ENCODE measurements at regions not wholly inside any gene's neighbourhood (a gene's known extent, or its start where the extent isn't known, plus 50 kb on each side); places are given as distances from the start of the nearest gene placed in this dataset.

DNA sequence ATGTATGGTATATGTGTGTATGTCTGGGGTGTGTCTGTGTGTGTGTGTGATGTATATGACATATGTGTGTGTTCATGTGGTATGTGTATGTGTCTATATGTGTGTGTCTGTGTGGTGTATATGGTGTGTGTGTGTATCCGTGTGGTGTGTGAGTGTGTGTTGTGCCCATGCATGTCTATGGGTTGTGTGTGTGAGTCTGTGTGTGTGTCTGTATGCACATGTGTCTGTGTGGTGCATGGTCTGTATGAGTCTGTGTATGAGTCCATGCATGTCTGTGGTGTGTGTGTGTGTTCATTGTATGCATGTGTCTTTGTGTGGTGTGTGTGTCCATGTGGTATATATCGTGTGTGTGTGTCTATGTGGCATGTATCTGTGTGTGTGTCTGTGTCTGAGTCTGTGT, 168.1 kb upstream of the GSC start:
- ChIA-PET CTCF (no interaction called here), POLR2A (no interaction called here)
- in situ Hi-C loops (cut with HindIII; ENCODE audit: low pct_unique_long_range_greater_than_20kb, low sequenced_read_pairs) (no loop called here), intact Hi-C loops (cut with micrococcal nuclease; ENCODE audit: unreplicated experiment) (no loop called here)
- no peaks in the 10 kb centered on the region for H3K4me1 ChIP-seq (ENCODE audit: control insufficient read depth, insufficient read depth, low read length)
- no TSS peak for BruUV-seq (replicated peaks)
- no peaks in the 10 kb centered on the region for H3K9me3 ChIP-seq (ENCODE audit: control insufficient read depth, insufficient read depth, low read depth, low read length)
- ATAC-seq (no peak), DNase-seq (ENCODE audit: low read depth, low spot score) (no peak)
- H3K27ac ChIP-seq (ENCODE audit: low read length): no peak overlapping the region
- no peaks in the 10 kb centered on the region for H3K36me3 ChIP-seq (ENCODE audit: control insufficient read depth, insufficient read depth, low read length)
- no peak overlapping the region for H3K4me3 ChIP-seq (ENCODE audit: low read depth in 2 of 2, low read length in 2 of 2)
- H3K27me3 ChIP-seq (ENCODE audit: control insufficient read depth, insufficient read depth, low read length): peaks cover 3% of the 10 kb centered on the region; the same call in 1 of the 2 replicates
- TF ChIP-seq CTCF (IDR thresholded peaks at IDR 0.05): no peak
- TF ChIP-seq POLR2AphosphoS5 (IDR thresholded peaks at IDR 0.05; ENCODE audit: low read depth, low read length): no peak
- no peak for TF ChIP-seq TCF7L2 (IDR thresholded peaks at IDR 0.05; ENCODE audit: low read depth, low read length)
- TF ChIP-seq SIN3A (IDR thresholded peaks at IDR 0.05; ENCODE audit: borderline replicate concordance, insufficient read depth, low read depth, low read length): no peak

DNA sequence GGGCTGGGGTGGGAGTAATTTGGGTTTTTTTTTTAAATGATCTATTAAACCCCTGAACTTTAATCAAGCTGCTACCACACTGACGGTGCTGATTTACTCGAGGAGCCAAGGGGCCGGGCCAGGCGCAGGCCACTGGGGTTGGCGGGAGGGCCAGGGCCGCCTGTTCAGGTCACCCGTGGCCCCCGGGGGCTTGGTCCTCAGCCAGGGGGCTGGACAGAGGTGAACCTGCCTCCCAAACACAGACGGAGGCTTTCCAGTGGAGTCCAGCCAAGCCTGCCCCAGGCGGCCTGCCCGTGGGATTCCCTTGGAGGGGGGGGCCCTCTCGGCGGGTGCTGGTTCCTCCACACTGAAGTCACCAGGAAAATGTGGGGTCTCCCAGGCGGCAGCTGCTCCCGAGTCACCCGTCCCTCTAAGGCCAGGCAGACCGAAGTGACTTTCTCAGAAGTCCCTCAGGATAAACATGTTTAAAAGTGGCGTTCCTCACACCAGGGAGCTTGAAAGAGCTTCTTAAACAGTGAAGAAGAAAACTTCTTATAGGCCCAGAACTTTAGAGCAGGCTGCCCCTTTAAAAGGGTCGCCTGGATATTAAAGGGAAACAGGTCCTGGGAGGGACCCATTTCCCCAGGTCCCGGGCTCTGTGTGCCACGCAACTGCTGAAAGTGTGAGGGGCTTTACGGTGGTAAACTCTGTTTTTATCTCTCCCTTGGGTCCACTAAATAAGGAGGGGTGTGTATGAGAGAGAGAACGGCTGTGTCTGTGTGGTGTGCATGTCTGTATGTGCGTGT, 167.2 kb upstream of the GSC start:
- TF ChIP-seq, protein P1, sequence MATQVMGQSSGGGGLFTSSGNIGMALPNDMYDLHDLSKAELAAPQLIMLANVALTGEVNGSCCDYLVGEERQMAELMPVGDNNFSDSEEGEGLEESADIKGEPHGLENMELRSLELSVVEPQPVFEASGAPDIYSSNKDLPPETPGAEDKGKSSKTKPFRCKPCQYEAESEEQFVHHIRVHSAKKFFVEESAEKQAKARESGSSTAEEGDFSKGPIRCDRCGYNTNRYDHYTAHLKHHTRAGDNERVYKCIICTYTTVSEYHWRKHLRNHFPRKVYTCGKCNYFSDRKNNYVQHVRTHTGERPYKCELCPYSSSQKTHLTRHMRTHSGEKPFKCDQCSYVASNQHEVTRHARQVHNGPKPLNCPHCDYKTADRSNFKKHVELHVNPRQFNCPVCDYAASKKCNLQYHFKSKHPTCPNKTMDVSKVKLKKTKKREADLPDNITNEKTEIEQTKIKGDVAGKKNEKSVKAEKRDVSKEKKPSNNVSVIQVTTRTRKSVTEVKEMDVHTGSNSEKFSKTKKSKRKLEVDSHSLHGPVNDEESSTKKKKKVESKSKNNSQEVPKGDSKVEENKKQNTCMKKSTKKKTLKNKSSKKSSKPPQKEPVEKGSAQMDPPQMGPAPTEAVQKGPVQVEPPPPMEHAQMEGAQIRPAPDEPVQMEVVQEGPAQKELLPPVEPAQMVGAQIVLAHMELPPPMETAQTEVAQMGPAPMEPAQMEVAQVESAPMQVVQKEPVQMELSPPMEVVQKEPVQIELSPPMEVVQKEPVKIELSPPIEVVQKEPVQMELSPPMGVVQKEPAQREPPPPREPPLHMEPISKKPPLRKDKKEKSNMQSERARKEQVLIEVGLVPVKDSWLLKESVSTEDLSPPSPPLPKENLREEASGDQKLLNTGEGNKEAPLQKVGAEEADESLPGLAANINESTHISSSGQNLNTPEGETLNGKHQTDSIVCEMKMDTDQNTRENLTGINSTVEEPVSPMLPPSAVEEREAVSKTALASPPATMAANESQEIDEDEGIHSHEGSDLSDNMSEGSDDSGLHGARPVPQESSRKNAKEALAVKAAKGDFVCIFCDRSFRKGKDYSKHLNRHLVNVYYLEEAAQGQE (IDR thresholded peaks at IDR 0.05; ENCODE audit: insufficient read depth in 1 of 2, low read depth in 2 of 2, low read length in 1 of 2): no peak
- H3K4me1 ChIP-seq (ENCODE audit: control insufficient read depth, insufficient read depth, low read length): no peaks in the 10 kb centered on the region
- no peaks in the 10 kb centered on the region for H3K9me3 ChIP-seq (ENCODE audit: control insufficient read depth, insufficient read depth, low read depth, low read length)
- peaks cover 3% of the 10 kb centered on the region; the same call in 1 of the 2 replicates for H3K27me3 ChIP-seq (ENCODE audit: control insufficient read depth, insufficient read depth, low read length)
- ChIA-PET CTCF (no interaction called here), POLR2A (no interaction called here)
- no peak for ATAC-seq
- in situ Hi-C loops (cut with HindIII; ENCODE audit: low pct_unique_long_range_greater_than_20kb, low sequenced_read_pairs) (no loop called here), intact Hi-C loops (cut with micrococcal nuclease; ENCODE audit: unreplicated experiment) (no loop called here)
- BruUV-seq (replicated peaks): no TSS peak
- no peak for DNase-seq (ENCODE audit: low read depth, low spot score)
- H3K27ac ChIP-seq (ENCODE audit: low read length): no peak overlapping the region
- no peak overlapping the region for H3K4me3 ChIP-seq (ENCODE audit: low read depth in 2 of 2, low read length in 2 of 2)
- no peaks in the 10 kb centered on the region for H3K36me3 ChIP-seq (ENCODE audit: control insufficient read depth, insufficient read depth, low read length)

GRCh38 chr14:94936401-94936892, 166.5 kb upstream of the GSC start:
- in situ Hi-C loops (cut with HindIII; ENCODE audit: low pct_unique_long_range_greater_than_20kb, low sequenced_read_pairs): no loop called here
- Histone ChIP-seq H3K4me3 (ENCODE audit: low read depth in 2 of 2, low read length in 2 of 2) (no peak overlapping the region), H3K27me3 (ENCODE audit: control insufficient read depth, insufficient read depth, low read length) (peaks cover 3% of the 10 kb centered on the region; the same call in 1 of the 2 replicates)

More at GRCh38 chr14:94936401-94936892, 166.5 kb upstream of the GSC start:
- POLR2A ChIA-PET: no interaction called here
- no peaks in the 10 kb centered on the region for H3K9me3 ChIP-seq (ENCODE audit: control insufficient read depth, insufficient read depth, low read depth, low read length)
- H3K36me3 ChIP-seq (ENCODE audit: control insufficient read depth, insufficient read depth, low read length): no peaks in the 10 kb centered on the region
- H3K4me1 ChIP-seq (ENCODE audit: control insufficient read depth, insufficient read depth, low read length): no peaks in the 10 kb centered on the region
- CTCF ChIA-PET: no interaction called here
- intact Hi-C loops (cut with micrococcal nuclease; ENCODE audit: unreplicated experiment): no loop called here
- DNase-seq (ENCODE audit: low read depth, low spot score): no peak
- no peak overlapping the region for H3K27ac ChIP-seq (ENCODE audit: low read length)
- ATAC-seq: no peak
- TF ChIP-seq POLR2AphosphoS5 (IDR thresholded peaks at IDR 0.05; ENCODE audit: low read depth, low read length) (no peak), SIN3A (IDR thresholded peaks at IDR 0.05; ENCODE audit: borderline replicate concordance, insufficient read depth, low read depth, low read length) (no peak), TCF7L2 (IDR thresholded peaks at IDR 0.05; ENCODE audit: low read depth, low read length) (no peak), CTCF (IDR thresholded peaks at IDR 0.05) (no peak)
- TF ChIP-seq, protein P1 (IDR thresholded peaks at IDR 0.05; ENCODE audit: insufficient read depth in 1 of 2, low read depth in 2 of 2, low read length in 1 of 2): no peak
- no TSS peak for BruUV-seq (replicated peaks)
